Cardiac muscle cell (in vitro differentiated cells and primary cell): ENCODE measurements at regions not wholly inside any gene's neighbourhood (a gene's known extent, or its start where the extent isn't known, plus 50 kb on each side); places are given as distances from the start of the nearest gene placed in this dataset.
"Not testable (repeated sequence)": the region's sequence is repeated elsewhere in the genome, so short reads cannot be mapped to it uniquely, and the experiment has no call there.

Experiments
- DNase-seq, 2 donors: peaks; one replicate each; pipeline versions ENCODE4 v3.0.0 to v3.0.0-alpha.2; 2010 to 2017; ENCODE audit warnings: low read depth in 1 of 2, low spot score in 1 of 2
- H3K27ac ChIP-seq: fragments of 200-600 bp; sonication (generic); 2 replicates; pipeline ENCODE4 v1.5.1; 2016
- H3K27me3 ChIP-seq: fragments of 200-600 bp; sonication (generic); 2 replicates; pipeline ENCODE4 v1.6.0; 2016; ENCODE audit warnings: control low read depth
- H3K36me3 ChIP-seq: fragments of 200-600 bp; sonication (generic); 2 replicates; pipeline ENCODE4 v1.5.1; 2016; ENCODE audit warnings: control low read depth
- H3K4me1 ChIP-seq: fragments of 200-600 bp; sonication (generic); 2 replicates; pipeline ENCODE4 v1.8.1; 2017; ENCODE audit warnings: low read depth, mild to moderate bottlenecking, mixed run types
- H3K4me3 ChIP-seq: fragments of 200-600 bp; sonication (generic); 2 replicates; pipeline ENCODE4 v1.5.1; 2016; ENCODE audit warnings: mild to moderate bottlenecking
- H3K9me3 ChIP-seq: fragments of 200-600 bp; sonication (generic); 2 replicates; pipeline ENCODE4 v1.5.1; 2017; ENCODE audit warnings: low read depth, mild to moderate bottlenecking, control low read depth
- CTCF ChIP-seq: IDR thresholded peaks from 2 replicates; pipeline ENCODE4 v1.5.1; 2012; ENCODE audit warnings: low read depth, mild to moderate bottlenecking, low read length

GRCh38 chr11:129705933-129706332, 109.7 kb upstream of the TMEM45B start:
- DNase-seq = no peak
- no peak for TF ChIP-seq CTCF
- no peaks in the 10 kb centered on the region for H3K4me1 ChIP-seq

GRCh38 chr11:129709801-129710398, 105.7 kb upstream of the TMEM45B start:
- Histone ChIP-seq H3K4me3 (no peak overlapping the region), H3K27ac (no peak overlapping the region), H3K36me3 (no peaks in the 10 kb centered on the region), H3K27me3 (no peaks in the 10 kb centered on the region), H3K9me3 (no peaks in the 10 kb centered on the region), H3K4me1 (no peaks in the 10 kb centered on the region)
- TF ChIP-seq CTCF = no peak
- no peak for DNase-seq

More at GRCh38 chr11:129705933-129706332, 109.7 kb upstream of the TMEM45B start:
- H3K4me3 ChIP-seq = no peak overlapping the region
- H3K27ac ChIP-seq = no peak overlapping the region
- H3K27me3 ChIP-seq = peaks cover 9% of the 10 kb centered on the region
- H3K9me3 ChIP-seq = no peaks in the 10 kb centered on the region
- H3K36me3 ChIP-seq = no peaks in the 10 kb centered on the region

- H3K4me1 ChIP-seq = no peaks in the 10 kb centered on the region
- no peak for TF ChIP-seq CTCF
- no peak overlapping the region for H3K4me3 ChIP-seq
- no peaks in the 10 kb centered on the region for H3K36me3 ChIP-seq
- no peak for DNase-seq
- H3K27ac ChIP-seq = no peak overlapping the region
- no peaks in the 10 kb centered on the region for H3K9me3 ChIP-seq
- no peaks in the 10 kb centered on the region for H3K27me3 ChIP-seq
Measured at GRCh38 chr11:129710423-129710822, 105.2 kb upstream of the TMEM45B start.

DNA sequence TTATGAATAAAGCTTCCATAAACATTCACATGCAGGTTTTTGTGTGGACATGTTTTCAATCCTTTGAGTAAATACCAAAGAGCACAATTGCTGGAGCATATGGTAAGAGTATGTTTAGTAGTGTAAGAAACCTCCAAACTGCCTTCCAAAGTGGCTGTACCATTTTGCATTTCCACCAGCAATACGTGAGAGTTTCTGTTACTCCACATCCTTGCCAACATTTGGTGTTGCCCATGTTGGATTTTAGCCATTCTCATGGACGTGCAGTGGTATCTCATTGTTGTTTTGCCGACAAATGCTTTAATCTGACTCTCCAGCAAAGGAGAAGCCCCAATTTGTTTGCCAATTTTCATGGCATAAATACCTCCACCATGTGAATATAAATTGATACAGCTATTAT, 103.9 kb upstream of the TMEM45B start:
- Histone ChIP-seq H3K27me3 (no peaks in the 10 kb centered on the region), H3K4me3 (no peak overlapping the region), H3K27ac (no peak overlapping the region), H3K4me1 (no peaks in the 10 kb centered on the region), H3K9me3 (no peaks in the 10 kb centered on the region), H3K36me3 (no peaks in the 10 kb centered on the region)
- no peak for DNase-seq
- no peak for TF ChIP-seq CTCF

DNA sequence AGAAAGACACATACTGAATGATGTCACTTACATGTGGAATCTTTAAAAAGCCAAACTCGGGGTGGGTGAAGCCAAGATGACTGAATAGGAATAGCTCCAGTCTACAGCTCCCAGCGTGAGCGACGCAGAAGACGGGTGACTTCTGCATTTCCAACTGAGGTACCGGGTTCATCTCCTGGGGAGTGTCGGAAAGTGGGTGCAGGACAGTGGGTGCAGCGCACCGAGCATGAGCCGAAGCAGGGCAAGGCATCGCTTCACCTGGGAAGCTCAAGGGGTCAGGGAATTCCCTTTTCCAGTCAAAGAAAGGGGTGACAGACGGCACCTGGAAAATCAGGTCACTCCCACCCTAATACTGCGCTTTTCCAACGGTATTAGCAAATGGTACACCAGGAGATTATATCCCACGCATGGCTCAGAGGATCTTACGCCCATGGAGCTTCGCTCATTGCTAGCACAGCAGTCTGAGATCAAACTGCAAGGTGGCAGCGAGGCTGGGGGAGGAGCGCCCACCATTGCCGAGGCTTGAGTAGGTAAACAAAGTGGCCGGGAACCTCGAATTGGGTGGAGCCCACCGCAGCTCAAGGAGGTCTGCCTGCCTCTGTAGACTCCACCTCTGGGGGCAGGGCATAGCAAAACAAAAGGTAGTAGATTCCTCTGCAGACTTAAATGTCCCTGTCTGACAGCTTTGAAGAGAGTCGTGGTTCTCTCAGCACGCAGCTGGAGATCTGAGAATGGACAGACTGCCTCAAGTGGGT, 103.0 kb upstream of the TMEM45B start:
- not testable (repeated sequence) for H3K4me3 ChIP-seq, H3K36me3 ChIP-seq, DNase-seq, H3K9me3 ChIP-seq, H3K27me3 ChIP-seq, H3K4me1 ChIP-seq, H3K27ac ChIP-seq

DNA sequence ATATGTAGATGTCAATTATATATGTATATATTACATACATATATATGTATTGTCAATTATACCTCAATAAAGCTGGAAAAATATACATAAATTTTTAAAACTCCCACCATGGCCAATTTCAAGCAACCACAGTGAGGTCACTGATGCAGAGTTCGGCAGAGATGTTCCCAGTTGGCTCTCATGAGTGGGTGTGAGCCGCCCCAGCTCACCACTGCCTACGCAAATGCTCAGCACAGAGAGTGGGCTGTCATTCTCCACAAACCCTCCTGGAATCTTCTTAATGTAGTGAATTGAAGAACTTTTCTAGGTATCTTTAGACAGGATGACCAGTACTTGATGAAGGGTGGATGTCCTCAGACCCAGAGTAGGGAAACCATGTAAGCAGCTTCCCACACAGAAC, 96.6 kb upstream of the TMEM45B start:
- Histone ChIP-seq H3K4me1 (no peaks in the 10 kb centered on the region), H3K9me3 (no peaks in the 10 kb centered on the region), H3K4me3 (no peak overlapping the region), H3K27ac (no peak overlapping the region), H3K36me3 (no peaks in the 10 kb centered on the region), H3K27me3 (peaks cover 6% of the 10 kb centered on the region)
- no peak for TF ChIP-seq CTCF
- no peak for DNase-seq
